HG03066 (cell line): ENCODE measurements at regions not wholly inside any gene's neighbourhood (a gene's known extent, or its start where the extent isn't known, plus 50 kb on each side); places are given as distances from the start of the nearest gene placed in this dataset.

ENCODE experiments used
- ATAC-seq: cut with Tn5 transposase; IDR thresholded peaks from one replicate; pipeline ENCODE4 v1.9.1; 2021; ENCODE audit warnings: low read depth; ENCODE audit not compliant: unreplicated experiment

GRCh38 chr3:194215392-194215791 is 79.4 kb downstream of the HES1 start:
- ATAC-seq: no peak

- ATAC-seq: no peak
Observed at GRCh38 chr3:194218646-194219453, 82.9 kb downstream of the HES1 start.

- ATAC-seq: no peak
Observed at GRCh38 chr3:194219826-194220410, 84.0 kb downstream of the HES1 start.

GRCh38 chr3:194220901-194221326 is 85.0 kb downstream of the HES1 start:
- no peak for ATAC-seq

GRCh38 chr3:194221336-194221735 is 85.4 kb downstream of the HES1 start:
- ATAC-seq: no peak

GRCh38 chr3:194223951-194224350 is 88.0 kb downstream of the HES1 start:
- no peak for ATAC-seq

- no peak for ATAC-seq
Observed at GRCh38 chr3:194224471-194225417, 88.8 kb downstream of the HES1 start.

GRCh38 chr3:194225418-194225812 is 89.5 kb downstream of the HES1 start:
- no peak for ATAC-seq

GRCh38 chr3:194225988-194226663 is 90.2 kb downstream of the HES1 start:
- ATAC-seq: no peak

- ATAC-seq: no peak
Observed at GRCh38 chr3:194231929-194232832, 96.2 kb downstream of the HES1 start.

- ATAC-seq: no peak
Observed at GRCh38 chr3:194233150-194233549, 97.2 kb downstream of the HES1 start.

- ATAC-seq: no peak
Observed at GRCh38 chr3:194235160-194235559, 99.2 kb downstream of the HES1 start.

GRCh38 chr3:194237110-194237509 is 101.2 kb downstream of the HES1 start:
- ATAC-seq: no peak

- no peak for ATAC-seq
Observed at GRCh38 chr3:194240766-194241165, 104.8 kb downstream of the HES1 start.

GRCh38 chr3:194243172-194243837 is 107.4 kb downstream of the HES1 start:
- ATAC-seq: no peak

- ATAC-seq: no peak
Observed at GRCh38 chr3:194244167-194244566, 107.0 kb downstream of the CPN2 start.

- ATAC-seq: no peak
Observed at GRCh38 chr3:194245474-194245873, 105.7 kb downstream of the CPN2 start.

GRCh38 chr3:194245975-194246561 is 105.1 kb downstream of the CPN2 start:
- no peak for ATAC-seq
